ENCODE measurements at regions not wholly inside any gene's neighbourhood (a gene's known extent, or its start where the extent isn't known, plus 50 kb on each side); places are given as distances from the start of the nearest gene placed in this dataset.

DNA sequence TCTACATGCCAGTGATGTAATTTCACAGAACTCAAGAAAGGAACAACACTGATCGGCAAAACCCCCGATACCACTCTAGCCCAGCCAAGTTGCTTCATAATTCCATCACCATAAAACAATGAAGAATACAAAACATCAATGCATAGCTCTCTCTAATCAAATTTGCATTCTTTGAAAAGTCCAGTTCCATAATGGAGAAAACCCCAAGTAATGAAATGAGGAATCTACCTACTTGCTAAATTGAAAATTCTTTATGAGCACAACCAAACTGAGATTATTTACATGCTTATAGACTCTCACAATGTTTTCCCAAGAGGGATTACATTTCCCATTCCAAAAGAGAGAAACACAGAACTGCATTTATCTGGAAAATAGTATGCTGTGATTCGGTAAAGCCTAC is 186.5 kb downstream of the NR4A2 start:
- Mint-ChIP-seq H3K36me3 (ENCODE audit: low read depth) (no peaks in the 10 kb centered on the region), H3K4me1 (ENCODE audit: low read depth) (peaks cover 2% of the 10 kb centered on the region), H3K27ac (ENCODE audit: unreplicated experiment) (no peak overlapping the region), H3K27me3 (ENCODE audit: low read depth) (no peaks in the 10 kb centered on the region), H3K9me3 (ENCODE audit: low read depth) (no peaks in the 10 kb centered on the region), H3K4me3 (ENCODE audit: unreplicated experiment) (no peak overlapping the region)
- no peak for DNase-seq (ENCODE audit: low spot score)
- no peak for TF ChIP-seq CTCF (IDR thresholded peaks at IDR 0.05)

GRCh38 chr2:156145469-156145868 is 187.1 kb downstream of the NR4A2 start:
- H3K4me3 Mint-ChIP-seq (ENCODE audit: unreplicated experiment) = no peak overlapping the region
- no peaks in the 10 kb centered on the region for H3K36me3 Mint-ChIP-seq (ENCODE audit: low read depth)
- peaks cover 2% of the 10 kb centered on the region for H3K4me1 Mint-ChIP-seq (ENCODE audit: low read depth)
- no peak for TF ChIP-seq CTCF (IDR thresholded peaks at IDR 0.05)
- H3K9me3 Mint-ChIP-seq (ENCODE audit: low read depth) = peaks cover 2% of the 10 kb centered on the region
- no peak for DNase-seq (ENCODE audit: low spot score)
- H3K27ac Mint-ChIP-seq (ENCODE audit: unreplicated experiment) = no peak overlapping the region
- no peaks in the 10 kb centered on the region for H3K27me3 Mint-ChIP-seq (ENCODE audit: low read depth)

DNA sequence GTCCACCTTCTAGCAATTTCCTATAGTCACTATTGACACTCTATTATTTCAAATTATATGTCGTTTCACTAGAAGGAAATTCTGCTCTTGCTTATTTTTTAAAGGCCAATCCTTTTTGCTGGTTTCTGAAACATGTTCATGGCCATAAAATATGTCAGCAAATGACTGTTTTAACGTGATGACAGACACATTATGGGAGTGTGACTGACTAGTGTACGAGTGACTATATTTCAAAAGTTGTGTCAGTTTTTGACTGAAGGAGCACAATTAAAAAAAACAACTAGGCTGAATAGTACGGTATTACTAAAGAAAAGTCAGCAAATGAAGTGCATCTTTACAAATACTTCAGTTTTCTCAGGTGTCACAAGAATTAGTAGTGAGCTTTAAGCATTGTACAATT is 196.0 kb downstream of the NR4A2 start:
- Mint-ChIP-seq H3K4me3 (ENCODE audit: unreplicated experiment) (no peak overlapping the region), H3K27ac (ENCODE audit: unreplicated experiment) (no peak overlapping the region), H3K27me3 (ENCODE audit: low read depth) (peaks cover 2% of the 10 kb centered on the region), H3K9me3 (ENCODE audit: low read depth) (peaks cover 5% of the 10 kb centered on the region), H3K36me3 (ENCODE audit: low read depth) (no peaks in the 10 kb centered on the region), H3K4me1 (ENCODE audit: low read depth) (no peaks in the 10 kb centered on the region)
- no peak for TF ChIP-seq CTCF (IDR thresholded peaks at IDR 0.05)
- DNase-seq (ENCODE audit: low spot score) = no peak

DNA sequence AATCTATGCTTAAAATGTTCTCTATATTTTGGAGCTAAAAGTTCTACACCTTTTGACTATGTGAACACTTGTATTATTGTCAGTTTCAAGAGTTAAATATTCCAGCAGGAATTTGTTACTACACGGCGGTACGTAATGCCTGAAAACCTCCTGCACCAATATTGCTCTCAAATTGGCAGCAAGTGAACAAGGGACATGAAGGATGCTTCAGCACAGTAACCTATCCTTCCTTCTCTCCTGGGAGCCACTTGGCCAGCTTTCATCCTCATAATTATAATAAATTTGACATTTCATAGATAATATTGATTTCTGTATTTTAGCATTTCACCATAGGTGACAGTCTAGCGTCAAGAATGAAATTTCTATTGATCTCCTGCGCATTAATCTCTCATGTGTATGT is 197.6 kb downstream of the NR4A2 start:
- no peak for TF ChIP-seq CTCF (IDR thresholded peaks at IDR 0.05)
- no peak for DNase-seq (ENCODE audit: low spot score)
- Mint-ChIP-seq H3K27me3 (ENCODE audit: low read depth) (peaks cover 2% of the 10 kb centered on the region), H3K4me1 (ENCODE audit: low read depth) (no peaks in the 10 kb centered on the region), H3K4me3 (ENCODE audit: unreplicated experiment) (no peak overlapping the region), H3K9me3 (ENCODE audit: low read depth) (peaks cover under 1% of the 10 kb centered on the region), H3K36me3 (ENCODE audit: low read depth) (no peaks in the 10 kb centered on the region), H3K27ac (ENCODE audit: unreplicated experiment) (no peak overlapping the region)

DNA sequence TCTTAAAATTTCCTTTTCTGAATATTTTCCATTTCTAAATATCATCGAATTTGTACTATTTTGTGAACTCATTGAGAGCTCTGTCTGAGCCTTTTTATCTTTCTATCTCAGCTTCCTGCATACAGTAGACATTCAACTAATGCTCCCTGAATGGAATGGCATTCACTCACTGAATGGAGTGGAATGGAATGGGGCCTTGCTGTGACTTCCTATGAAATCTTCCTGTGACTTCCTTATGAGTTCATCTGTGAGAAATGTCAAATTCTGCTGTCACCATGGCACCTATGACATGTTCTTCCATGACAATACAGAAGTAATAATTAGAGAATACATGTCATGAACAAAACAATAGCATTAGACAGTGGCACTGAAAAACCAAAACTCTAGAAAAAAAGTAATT is 199.6 kb downstream of the NR4A2 start:
- peaks cover 2% of the 10 kb centered on the region for H3K27me3 Mint-ChIP-seq (ENCODE audit: low read depth)
- H3K27ac Mint-ChIP-seq (ENCODE audit: unreplicated experiment) = no peak overlapping the region
- no peaks in the 10 kb centered on the region for H3K4me1 Mint-ChIP-seq (ENCODE audit: low read depth)
- no peak for TF ChIP-seq CTCF (IDR thresholded peaks at IDR 0.05)
- DNase-seq (ENCODE audit: low spot score) = no peak
- H3K36me3 Mint-ChIP-seq (ENCODE audit: low read depth) = no peaks in the 10 kb centered on the region
- H3K9me3 Mint-ChIP-seq (ENCODE audit: low read depth) = no peaks in the 10 kb centered on the region
- no peak overlapping the region for H3K4me3 Mint-ChIP-seq (ENCODE audit: unreplicated experiment)

Measured in chondrocyte (in vitro differentiated cells).